ENCODE measurements at regions not wholly inside any gene's neighbourhood (a gene's known extent, or its start where the extent isn't known, plus 50 kb on each side); places are given as distances from the start of the nearest gene placed in this dataset.

- Histone ChIP-seq H3K4me1 (ENCODE audit: insufficient read depth, low read length) (0 out of 2 replicates have a peak, but pooled peaks cover 4% of the 10 kb centered on the region), H3K9ac (ENCODE audit: low read depth, low read length) (no peak overlapping the region), H3K9me3 (ENCODE audit: insufficient read depth, low read depth, low read length) (no peaks in the 10 kb centered on the region), H3K36me3 (ENCODE audit: insufficient read depth, low read length) (no peaks in the 10 kb centered on the region), H3K4me3 (ENCODE audit: low read length) (no peak overlapping the region), H3K27ac (ENCODE audit: low read depth, low read length) (no peak overlapping the region), H3K27me3 (ENCODE audit: insufficient read depth, low read length) (no peaks in the 10 kb centered on the region)
- 94% methylated on average over 3 of the region's 4 CpGs for WGBS
These were observed 176.4 kb downstream of the MAFB start for GRCh38 chr20:40512591-40512990.

- Histone ChIP-seq H3K9ac (ENCODE audit: low read depth, low read length) (no peak overlapping the region), H3K9me3 (ENCODE audit: insufficient read depth, low read depth, low read length) (no peaks in the 10 kb centered on the region), H3K36me3 (ENCODE audit: insufficient read depth, low read length) (no peaks in the 10 kb centered on the region), H3K27me3 (ENCODE audit: insufficient read depth, low read length) (no peaks in the 10 kb centered on the region), H3K4me1 (ENCODE audit: insufficient read depth, low read length) (0 out of 2 replicates have a peak, but pooled peaks cover 4% of the 10 kb centered on the region), H3K4me3 (ENCODE audit: low read length) (no peak overlapping the region), H3K27ac (ENCODE audit: low read depth, low read length) (no peak overlapping the region)
- 65% methylated on average over 3 of the region's 3 CpGs for WGBS
These were observed 177.6 kb downstream of the MAFB start for GRCh38 chr20:40511478-40511877.

- H3K4me1 ChIP-seq (ENCODE audit: insufficient read depth, low read length): 0 out of 2 replicates have a peak, but pooled peaks cover 4% of the 10 kb centered on the region
- no peak overlapping the region for H3K4me3 ChIP-seq (ENCODE audit: low read length)
- no peak overlapping the region for H3K9ac ChIP-seq (ENCODE audit: low read depth, low read length)
- no peaks in the 10 kb centered on the region for H3K9me3 ChIP-seq (ENCODE audit: insufficient read depth, low read depth, low read length)
- no peaks in the 10 kb centered on the region for H3K27me3 ChIP-seq (ENCODE audit: insufficient read depth, low read length)
- H3K27ac ChIP-seq (ENCODE audit: low read depth, low read length): no peak overlapping the region
- 96% methylated on average over 2 of the region's 3 CpGs for WGBS
- H3K36me3 ChIP-seq (ENCODE audit: insufficient read depth, low read length): no peaks in the 10 kb centered on the region
These were observed 178.4 kb downstream of the MAFB start for GRCh38 chr20:40510622-40511021.

GRCh38 chr20:40508821-40509220 lies 180.2 kb downstream of the MAFB start:
- H3K4me3 ChIP-seq (ENCODE audit: low read length): no peak overlapping the region
- no peaks in the 10 kb centered on the region for H3K9me3 ChIP-seq (ENCODE audit: insufficient read depth, low read depth, low read length)
- H3K9ac ChIP-seq (ENCODE audit: low read depth, low read length): no peak overlapping the region
- no peaks in the 10 kb centered on the region for H3K36me3 ChIP-seq (ENCODE audit: insufficient read depth, low read length)
- no peaks in the 10 kb centered on the region for H3K27me3 ChIP-seq (ENCODE audit: insufficient read depth, low read length)
- H3K27ac ChIP-seq (ENCODE audit: low read depth, low read length): no peak overlapping the region
- 0 out of 2 replicates have a peak, but pooled peaks cover 4% of the 10 kb centered on the region for H3K4me1 ChIP-seq (ENCODE audit: insufficient read depth, low read length)

- Histone ChIP-seq H3K4me3 (ENCODE audit: low read length) (no peak overlapping the region), H3K9me3 (ENCODE audit: insufficient read depth, low read depth, low read length) (no peaks in the 10 kb centered on the region), H3K36me3 (ENCODE audit: insufficient read depth, low read length) (no peaks in the 10 kb centered on the region), H3K27me3 (ENCODE audit: insufficient read depth, low read length) (no peaks in the 10 kb centered on the region), H3K4me1 (ENCODE audit: insufficient read depth, low read length) (peaks cover 8% of the 10 kb centered on the region; the same call in 1 of the 2 replicates), H3K9ac (ENCODE audit: low read depth, low read length) (no peak overlapping the region), H3K27ac (ENCODE audit: low read depth, low read length) (no peak overlapping the region)
- WGBS: 77% methylated on average over 9 of the region's 9 CpGs
These were observed 182.5 kb downstream of the MAFB start for GRCh38 chr20:40506537-40506939.

GRCh38 chr20:40503119-40503518 lies 185.9 kb downstream of the MAFB start:
- no peak overlapping the region for H3K4me3 ChIP-seq (ENCODE audit: low read length)
- no peaks in the 10 kb centered on the region for H3K27me3 ChIP-seq (ENCODE audit: insufficient read depth, low read length)
- H3K36me3 ChIP-seq (ENCODE audit: insufficient read depth, low read length): no peaks in the 10 kb centered on the region
- WGBS: 90% methylated on average over 3 of the region's 3 CpGs
- H3K9me3 ChIP-seq (ENCODE audit: insufficient read depth, low read depth, low read length): no peaks in the 10 kb centered on the region
- peaks cover 6% of the 10 kb centered on the region; the same call in 1 of the 2 replicates for H3K4me1 ChIP-seq (ENCODE audit: insufficient read depth, low read length)
- H3K9ac ChIP-seq (ENCODE audit: low read depth, low read length): no peak overlapping the region
- H3K27ac ChIP-seq (ENCODE audit: low read depth, low read length): no peak overlapping the region

- Histone ChIP-seq H3K4me3 (ENCODE audit: low read length) (no peak overlapping the region), H3K27ac (ENCODE audit: low read depth, low read length) (no peak overlapping the region), H3K9me3 (ENCODE audit: insufficient read depth, low read depth, low read length) (no peaks in the 10 kb centered on the region), H3K27me3 (ENCODE audit: insufficient read depth, low read length) (no peaks in the 10 kb centered on the region), H3K36me3 (ENCODE audit: insufficient read depth, low read length) (no peaks in the 10 kb centered on the region), H3K4me1 (ENCODE audit: insufficient read depth, low read length) (peaks cover 6% of the 10 kb centered on the region; the same call in 1 of the 2 replicates), H3K9ac (ENCODE audit: low read depth, low read length) (no peak overlapping the region)
- 77% methylated on average over 8 of the region's 8 CpGs for WGBS
These were observed 186.5 kb downstream of the MAFB start for GRCh38 chr20:40502576-40502975.

- 88% methylated on average over 2 of the region's 2 CpGs for WGBS
- H3K9ac ChIP-seq (ENCODE audit: low read depth, low read length): no peak overlapping the region
- H3K4me1 ChIP-seq (ENCODE audit: insufficient read depth, low read length): peaks cover 6% of the 10 kb centered on the region; the same call in 1 of the 2 replicates
- no peak overlapping the region for H3K4me3 ChIP-seq (ENCODE audit: low read length)
- no peak overlapping the region for H3K27ac ChIP-seq (ENCODE audit: low read depth, low read length)
- no peaks in the 10 kb centered on the region for H3K9me3 ChIP-seq (ENCODE audit: insufficient read depth, low read depth, low read length)
- H3K36me3 ChIP-seq (ENCODE audit: insufficient read depth, low read length): no peaks in the 10 kb centered on the region
- no peaks in the 10 kb centered on the region for H3K27me3 ChIP-seq (ENCODE audit: insufficient read depth, low read length)
These were observed 189.6 kb downstream of the MAFB start for GRCh38 chr20:40499391-40499790.

GRCh38 chr20:40497899-40498691 lies 190.9 kb downstream of the MAFB start:
- H3K9ac ChIP-seq (ENCODE audit: low read depth, low read length): no peak overlapping the region
- peaks cover 6% of the 10 kb centered on the region; the same call in 1 of the 2 replicates for H3K4me1 ChIP-seq (ENCODE audit: insufficient read depth, low read length)
- no peaks in the 10 kb centered on the region for H3K36me3 ChIP-seq (ENCODE audit: insufficient read depth, low read length)
- WGBS: 94% methylated on average over 4 of the region's 4 CpGs
- H3K27ac ChIP-seq (ENCODE audit: low read depth, low read length): no peak overlapping the region
- H3K4me3 ChIP-seq (ENCODE audit: low read length): no peak overlapping the region
- no peaks in the 10 kb centered on the region for H3K9me3 ChIP-seq (ENCODE audit: insufficient read depth, low read depth, low read length)
- no peaks in the 10 kb centered on the region for H3K27me3 ChIP-seq (ENCODE audit: insufficient read depth, low read length)

GRCh38 chr20:40495956-40496355 lies 193.1 kb downstream of the MAFB start:
- H3K27me3 ChIP-seq (ENCODE audit: insufficient read depth, low read length): no peaks in the 10 kb centered on the region
- H3K36me3 ChIP-seq (ENCODE audit: insufficient read depth, low read length): no peaks in the 10 kb centered on the region
- no peaks in the 10 kb centered on the region for H3K9me3 ChIP-seq (ENCODE audit: insufficient read depth, low read depth, low read length)
- H3K27ac ChIP-seq (ENCODE audit: low read depth, low read length): no peak overlapping the region
- no peak overlapping the region for H3K9ac ChIP-seq (ENCODE audit: low read depth, low read length)
- WGBS: 97% methylated on average over 4 of the region's 4 CpGs
- no peaks in the 10 kb centered on the region for H3K4me1 ChIP-seq (ENCODE audit: insufficient read depth, low read length)
- no peak overlapping the region for H3K4me3 ChIP-seq (ENCODE audit: low read length)

GRCh38 chr20:40494248-40494647 lies 194.8 kb downstream of the MAFB start:
- no peaks in the 10 kb centered on the region for H3K36me3 ChIP-seq (ENCODE audit: insufficient read depth, low read length)
- H3K9ac ChIP-seq (ENCODE audit: low read depth, low read length): no peak overlapping the region
- no peak overlapping the region for H3K27ac ChIP-seq (ENCODE audit: low read depth, low read length)
- H3K9me3 ChIP-seq (ENCODE audit: insufficient read depth, low read depth, low read length): no peaks in the 10 kb centered on the region
- 91% methylated on average over 3 of the region's 3 CpGs for WGBS
- H3K4me3 ChIP-seq (ENCODE audit: low read length): no peak overlapping the region
- no peaks in the 10 kb centered on the region for H3K4me1 ChIP-seq (ENCODE audit: insufficient read depth, low read length)
- H3K27me3 ChIP-seq (ENCODE audit: insufficient read depth, low read length): no peaks in the 10 kb centered on the region
